ENCODE measurements at regions not wholly inside any gene's neighbourhood (a gene's known extent, or its start where the extent isn't known, plus 50 kb on each side); places are given as distances from the start of the nearest gene placed in this dataset.

DNA sequence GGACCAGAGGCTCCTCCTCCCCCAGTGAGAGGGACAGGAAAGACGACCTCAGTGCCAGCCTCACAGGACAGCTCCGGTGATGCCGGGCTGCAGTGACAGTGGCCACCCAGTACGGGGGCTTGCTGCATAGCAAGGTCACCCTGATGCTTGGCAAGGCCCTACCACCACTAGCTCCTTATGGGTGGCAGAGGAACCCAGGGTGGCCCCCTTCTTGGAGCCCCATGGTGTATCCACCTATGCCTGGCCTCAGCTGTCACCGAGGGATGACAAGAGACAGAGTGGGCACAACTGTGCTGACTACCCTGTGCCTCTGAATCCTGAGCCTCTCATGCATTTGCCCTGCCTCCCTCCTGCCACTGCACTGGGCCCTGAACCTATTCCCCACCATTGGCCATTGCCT lies 809.2 kb downstream of the TBC1D22A start:
- Histone ChIP-seq H3K4me1 (ENCODE audit: control insufficient read depth, insufficient read depth, low read length) (no peaks in the 10 kb centered on the region), H3K27ac (ENCODE audit: extremely low read depth, low read depth, low read length) (no peak overlapping the region), H3K4me3 (ENCODE audit: low read depth, low read length) (no peak overlapping the region), H3K36me3 (ENCODE audit: control insufficient read depth in 2 of 2, insufficient read depth in 1 of 2, low read length in 2 of 2) (no peaks in the 10 kb centered on the region), H3K9me3 (ENCODE audit: control insufficient read depth, insufficient read depth, low read depth, low read length) (no peaks in the 10 kb centered on the region)
- CTCF ChIA-PET: no interaction called here
- POLR2A ChIA-PET: no interaction called here
- TF ChIP-seq ZNF501 (tag by site-specific recombination; IDR thresholded peaks at IDR 0.05) (no peak), ZFP41 (tag by site-specific recombination; IDR thresholded peaks at IDR 0.05; ENCODE audit: borderline replicate concordance) (no peak), ZNF621 (tag by site-specific recombination; IDR thresholded peaks at IDR 0.05) (no peak), GLI2 (tag by site-specific recombination; IDR thresholded peaks at IDR 0.05; ENCODE audit: borderline replicate concordance, low read depth) (no peak), ZNF658 (tag by site-specific recombination; IDR thresholded peaks at IDR 0.05) (no peak), ZSCAN16 (tag by site-specific recombination; IDR thresholded peaks at IDR 0.05) (no peak), ZNF544 (tag by site-specific recombination; IDR thresholded peaks at IDR 0.05) (no peak), KLF7 (tag by site-specific recombination; IDR thresholded peaks at IDR 0.05; ENCODE audit: borderline replicate concordance) (no peak), ZNF391 (tag by site-specific recombination; IDR thresholded peaks at IDR 0.05; ENCODE audit: borderline replicate concordance, low read depth) (no peak), SCRT2 (tag by site-specific recombination; IDR thresholded peaks at IDR 0.05) (no peak), ZNF302 (tag by site-specific recombination; IDR thresholded peaks at IDR 0.05; ENCODE audit: low read depth) (no peak), TCF7L2 (IDR thresholded peaks at IDR 0.05; ENCODE audit: borderline replicate concordance, low read depth, low read length) (no peak), ZNF433 (tag by site-specific recombination; IDR thresholded peaks at IDR 0.05; ENCODE audit: low read depth) (no peak)
- TF ChIP-seq, protein P1, sequence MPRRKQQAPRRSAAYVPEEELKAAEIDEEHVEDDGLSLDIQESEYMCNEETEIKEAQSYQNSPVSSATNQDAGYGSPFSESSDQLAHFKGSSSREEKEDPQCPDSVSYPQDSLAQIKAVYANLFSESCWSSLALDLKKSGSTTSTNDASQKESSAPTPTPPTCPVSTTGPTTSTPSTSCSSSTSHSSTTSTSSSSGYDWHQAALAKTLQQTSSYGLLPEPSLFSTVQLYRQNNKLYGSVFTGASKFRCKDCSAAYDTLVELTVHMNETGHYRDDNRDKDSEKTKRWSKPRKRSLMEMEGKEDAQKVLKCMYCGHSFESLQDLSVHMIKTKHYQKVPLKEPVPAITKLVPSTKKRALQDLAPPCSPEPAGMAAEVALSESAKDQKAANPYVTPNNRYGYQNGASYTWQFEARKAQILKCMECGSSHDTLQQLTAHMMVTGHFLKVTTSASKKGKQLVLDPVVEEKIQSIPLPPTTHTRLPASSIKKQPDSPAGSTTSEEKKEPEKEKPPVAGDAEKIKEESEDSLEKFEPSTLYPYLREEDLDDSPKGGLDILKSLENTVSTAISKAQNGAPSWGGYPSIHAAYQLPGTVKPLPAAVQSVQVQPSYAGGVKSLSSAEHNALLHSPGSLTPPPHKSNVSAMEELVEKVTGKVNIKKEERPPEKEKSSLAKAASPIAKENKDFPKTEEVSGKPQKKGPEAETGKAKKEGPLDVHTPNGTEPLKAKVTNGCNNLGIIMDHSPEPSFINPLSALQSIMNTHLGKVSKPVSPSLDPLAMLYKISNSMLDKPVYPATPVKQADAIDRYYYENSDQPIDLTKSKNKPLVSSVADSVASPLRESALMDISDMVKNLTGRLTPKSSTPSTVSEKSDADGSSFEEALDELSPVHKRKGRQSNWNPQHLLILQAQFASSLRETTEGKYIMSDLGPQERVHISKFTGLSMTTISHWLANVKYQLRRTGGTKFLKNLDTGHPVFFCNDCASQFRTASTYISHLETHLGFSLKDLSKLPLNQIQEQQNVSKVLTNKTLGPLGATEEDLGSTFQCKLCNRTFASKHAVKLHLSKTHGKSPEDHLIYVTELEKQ (tag by site-specific recombination; IDR thresholded peaks at IDR 0.05; ENCODE audit: borderline replicate concordance): no peak
- TF ChIP-seq, protein P2, sequence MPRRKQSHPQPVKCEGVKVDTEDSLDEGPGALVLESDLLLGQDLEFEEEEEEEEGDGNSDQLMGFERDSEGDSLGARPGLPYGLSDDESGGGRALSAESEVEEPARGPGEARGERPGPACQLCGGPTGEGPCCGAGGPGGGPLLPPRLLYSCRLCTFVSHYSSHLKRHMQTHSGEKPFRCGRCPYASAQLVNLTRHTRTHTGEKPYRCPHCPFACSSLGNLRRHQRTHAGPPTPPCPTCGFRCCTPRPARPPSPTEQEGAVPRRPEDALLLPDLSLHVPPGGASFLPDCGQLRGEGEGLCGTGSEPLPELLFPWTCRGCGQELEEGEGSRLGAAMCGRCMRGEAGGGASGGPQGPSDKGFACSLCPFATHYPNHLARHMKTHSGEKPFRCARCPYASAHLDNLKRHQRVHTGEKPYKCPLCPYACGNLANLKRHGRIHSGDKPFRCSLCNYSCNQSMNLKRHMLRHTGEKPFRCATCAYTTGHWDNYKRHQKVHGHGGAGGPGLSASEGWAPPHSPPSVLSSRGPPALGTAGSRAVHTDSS (tag by site-specific recombination; IDR thresholded peaks at IDR 0.05): no peak
- TF ChIP-seq, protein P3, sequence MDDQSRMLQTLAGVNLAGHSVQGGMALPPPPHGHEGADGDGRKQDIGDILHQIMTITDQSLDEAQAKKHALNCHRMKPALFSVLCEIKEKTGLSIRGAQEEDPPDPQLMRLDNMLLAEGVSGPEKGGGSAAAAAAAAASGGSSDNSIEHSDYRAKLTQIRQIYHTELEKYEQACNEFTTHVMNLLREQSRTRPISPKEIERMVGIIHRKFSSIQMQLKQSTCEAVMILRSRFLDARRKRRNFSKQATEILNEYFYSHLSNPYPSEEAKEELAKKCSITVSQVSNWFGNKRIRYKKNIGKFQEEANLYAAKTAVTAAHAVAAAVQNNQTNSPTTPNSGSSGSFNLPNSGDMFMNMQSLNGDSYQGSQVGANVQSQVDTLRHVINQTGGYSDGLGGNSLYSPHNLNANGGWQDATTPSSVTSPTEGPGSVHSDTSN (CRISPR knock-in tag; IDR thresholded peaks at IDR 0.05): no peak
- TF ChIP-seq, protein P4, sequence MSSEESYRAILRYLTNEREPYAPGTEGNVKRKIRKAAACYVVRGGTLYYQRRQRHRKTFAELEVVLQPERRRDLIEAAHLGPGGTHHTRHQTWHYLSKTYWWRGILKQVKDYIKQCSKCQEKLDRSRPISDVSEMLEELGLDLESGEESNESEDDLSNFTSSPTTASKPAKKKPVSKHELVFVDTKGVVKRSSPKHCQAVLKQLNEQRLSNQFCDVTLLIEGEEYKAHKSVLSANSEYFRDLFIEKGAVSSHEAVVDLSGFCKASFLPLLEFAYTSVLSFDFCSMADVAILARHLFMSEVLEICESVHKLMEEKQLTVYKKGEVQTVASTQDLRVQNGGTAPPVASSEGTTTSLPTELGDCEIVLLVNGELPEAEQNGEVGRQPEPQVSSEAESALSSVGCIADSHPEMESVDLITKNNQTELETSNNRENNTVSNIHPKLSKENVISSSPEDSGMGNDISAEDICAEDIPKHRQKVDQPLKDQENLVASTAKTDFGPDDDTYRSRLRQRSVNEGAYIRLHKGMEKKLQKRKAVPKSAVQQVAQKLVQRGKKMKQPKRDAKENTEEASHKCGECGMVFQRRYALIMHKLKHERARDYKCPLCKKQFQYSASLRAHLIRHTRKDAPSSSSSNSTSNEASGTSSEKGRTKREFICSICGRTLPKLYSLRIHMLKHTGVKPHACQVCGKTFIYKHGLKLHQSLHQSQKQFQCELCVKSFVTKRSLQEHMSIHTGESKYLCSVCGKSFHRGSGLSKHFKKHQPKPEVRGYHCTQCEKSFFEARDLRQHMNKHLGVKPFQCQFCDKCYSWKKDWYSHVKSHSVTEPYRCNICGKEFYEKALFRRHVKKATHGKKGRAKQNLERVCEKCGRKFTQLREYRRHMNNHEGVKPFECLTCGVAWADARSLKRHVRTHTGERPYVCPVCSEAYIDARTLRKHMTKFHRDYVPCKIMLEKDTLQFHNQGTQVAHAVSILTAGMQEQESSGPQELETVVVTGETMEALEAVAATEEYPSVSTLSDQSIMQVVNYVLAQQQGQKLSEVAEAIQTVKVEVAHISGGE (tag by site-specific recombination; conservative IDR thresholded peaks at IDR 0.05; ENCODE audit: low read depth): no peak
- TF ChIP-seq, protein P5, sequence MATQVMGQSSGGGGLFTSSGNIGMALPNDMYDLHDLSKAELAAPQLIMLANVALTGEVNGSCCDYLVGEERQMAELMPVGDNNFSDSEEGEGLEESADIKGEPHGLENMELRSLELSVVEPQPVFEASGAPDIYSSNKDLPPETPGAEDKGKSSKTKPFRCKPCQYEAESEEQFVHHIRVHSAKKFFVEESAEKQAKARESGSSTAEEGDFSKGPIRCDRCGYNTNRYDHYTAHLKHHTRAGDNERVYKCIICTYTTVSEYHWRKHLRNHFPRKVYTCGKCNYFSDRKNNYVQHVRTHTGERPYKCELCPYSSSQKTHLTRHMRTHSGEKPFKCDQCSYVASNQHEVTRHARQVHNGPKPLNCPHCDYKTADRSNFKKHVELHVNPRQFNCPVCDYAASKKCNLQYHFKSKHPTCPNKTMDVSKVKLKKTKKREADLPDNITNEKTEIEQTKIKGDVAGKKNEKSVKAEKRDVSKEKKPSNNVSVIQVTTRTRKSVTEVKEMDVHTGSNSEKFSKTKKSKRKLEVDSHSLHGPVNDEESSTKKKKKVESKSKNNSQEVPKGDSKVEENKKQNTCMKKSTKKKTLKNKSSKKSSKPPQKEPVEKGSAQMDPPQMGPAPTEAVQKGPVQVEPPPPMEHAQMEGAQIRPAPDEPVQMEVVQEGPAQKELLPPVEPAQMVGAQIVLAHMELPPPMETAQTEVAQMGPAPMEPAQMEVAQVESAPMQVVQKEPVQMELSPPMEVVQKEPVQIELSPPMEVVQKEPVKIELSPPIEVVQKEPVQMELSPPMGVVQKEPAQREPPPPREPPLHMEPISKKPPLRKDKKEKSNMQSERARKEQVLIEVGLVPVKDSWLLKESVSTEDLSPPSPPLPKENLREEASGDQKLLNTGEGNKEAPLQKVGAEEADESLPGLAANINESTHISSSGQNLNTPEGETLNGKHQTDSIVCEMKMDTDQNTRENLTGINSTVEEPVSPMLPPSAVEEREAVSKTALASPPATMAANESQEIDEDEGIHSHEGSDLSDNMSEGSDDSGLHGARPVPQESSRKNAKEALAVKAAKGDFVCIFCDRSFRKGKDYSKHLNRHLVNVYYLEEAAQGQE (tag by site-specific recombination; IDR thresholded peaks at IDR 0.05): no peak
- TF ChIP-seq, protein P6, sequence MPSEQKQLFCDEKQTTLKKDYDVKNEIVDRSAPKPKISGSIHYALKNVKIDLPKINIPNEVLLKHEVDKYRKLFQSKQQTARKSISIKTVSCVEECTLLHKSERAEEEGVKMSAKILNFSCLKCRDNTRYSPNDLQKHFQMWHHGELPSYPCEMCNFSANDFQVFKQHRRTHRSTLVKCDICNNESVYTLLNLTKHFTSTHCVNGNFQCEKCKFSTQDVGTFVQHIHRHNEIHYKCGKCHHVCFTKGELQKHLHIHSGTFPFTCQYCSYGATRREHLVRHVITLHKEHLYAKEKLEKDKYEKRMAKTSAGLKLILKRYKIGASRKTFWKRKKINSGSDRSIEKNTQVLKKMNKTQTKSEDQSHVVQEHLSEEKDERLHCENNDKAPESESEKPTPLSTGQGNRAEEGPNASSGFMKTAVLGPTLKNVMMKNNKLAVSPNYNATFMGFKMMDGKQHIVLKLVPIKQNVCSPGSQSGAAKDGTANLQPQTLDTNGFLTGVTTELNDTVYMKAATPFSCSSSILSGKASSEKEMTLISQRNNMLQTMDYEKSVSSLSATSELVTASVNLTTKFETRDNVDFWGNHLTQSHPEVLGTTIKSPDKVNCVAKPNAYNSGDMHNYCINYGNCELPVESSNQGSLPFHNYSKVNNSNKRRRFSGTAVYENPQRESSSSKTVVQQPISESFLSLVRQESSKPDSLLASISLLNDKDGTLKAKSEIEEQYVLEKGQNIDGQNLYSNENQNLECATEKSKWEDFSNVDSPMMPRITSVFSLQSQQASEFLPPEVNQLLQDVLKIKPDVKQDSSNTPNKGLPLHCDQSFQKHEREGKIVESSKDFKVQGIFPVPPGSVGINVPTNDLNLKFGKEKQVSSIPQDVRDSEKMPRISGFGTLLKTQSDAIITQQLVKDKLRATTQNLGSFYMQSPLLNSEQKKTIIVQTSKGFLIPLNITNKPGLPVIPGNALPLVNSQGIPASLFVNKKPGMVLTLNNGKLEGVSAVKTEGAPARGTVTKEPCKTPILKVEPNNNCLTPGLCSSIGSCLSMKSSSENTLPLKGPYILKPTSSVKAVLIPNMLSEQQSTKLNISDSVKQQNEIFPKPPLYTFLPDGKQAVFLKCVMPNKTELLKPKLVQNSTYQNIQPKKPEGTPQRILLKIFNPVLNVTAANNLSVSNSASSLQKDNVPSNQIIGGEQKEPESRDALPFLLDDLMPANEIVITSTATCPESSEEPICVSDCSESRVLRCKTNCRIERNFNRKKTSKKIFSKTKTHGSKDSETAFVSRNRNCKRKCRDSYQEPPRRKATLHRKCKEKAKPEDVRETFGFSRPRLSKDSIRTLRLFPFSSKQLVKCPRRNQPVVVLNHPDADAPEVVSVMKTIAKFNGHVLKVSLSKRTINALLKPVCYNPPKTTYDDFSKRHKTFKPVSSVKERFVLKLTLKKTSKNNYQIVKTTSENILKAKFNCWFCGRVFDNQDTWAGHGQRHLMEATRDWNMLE (tag by site-specific recombination; conservative IDR thresholded peaks at IDR 0.05; ENCODE audit: low read depth): no peak
